ENCODE measurements at regions not wholly inside any gene's neighbourhood (a gene's known extent, or its start where the extent isn't known, plus 50 kb on each side); places are given as distances from the start of the nearest gene placed in this dataset.

DNA sequence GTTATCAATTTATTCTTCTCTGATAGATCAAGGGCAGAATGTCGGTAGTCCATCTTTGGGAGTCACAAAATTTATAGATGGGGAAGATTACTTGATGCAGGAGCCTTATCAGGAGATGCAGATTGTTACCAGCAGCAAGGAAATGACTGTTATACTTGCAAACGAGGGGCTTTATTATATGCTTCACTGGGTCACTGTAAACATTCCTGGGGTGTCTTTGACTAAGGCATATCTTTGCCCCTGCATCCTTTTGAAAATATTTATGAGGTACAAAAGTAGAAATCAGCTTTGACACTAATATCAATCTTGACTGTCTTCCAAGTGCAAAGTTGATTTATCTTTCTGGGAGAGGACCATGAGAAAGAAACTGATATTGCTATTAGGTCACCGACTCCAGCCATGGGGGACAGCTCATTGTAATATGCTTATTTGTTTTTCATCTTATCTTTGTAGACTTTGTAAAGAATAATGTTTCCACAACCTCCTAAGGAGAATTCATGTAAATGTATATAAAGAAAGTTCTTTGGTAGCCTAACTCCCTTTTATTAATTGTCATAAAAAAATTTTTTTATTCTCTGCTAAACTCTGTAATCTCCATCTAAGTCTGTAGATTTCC lies 177.3 kb upstream of the EMCN start:
- no peaks in the 10 kb centered on the region for H3K4me1 ChIP-seq (ENCODE audit: control insufficient read depth, insufficient read depth, low read length)
- H3K27ac ChIP-seq (ENCODE audit: low read depth, low read length): no peak overlapping the region
- DNase-seq (ENCODE audit: low read depth in 4 of 6, low spot score in 6 of 6): no peak
- no peaks in the 10 kb centered on the region for H3K27me3 ChIP-seq (ENCODE audit: control insufficient read depth, insufficient read depth, low read length)
- H3K4me3 ChIP-seq (ENCODE audit: low read depth, low read length): no peak overlapping the region
- WGBS (ENCODE audit: insufficient coverage): 60% methylated on average over 1 of the region's 3 CpGs
- H3K9me3 ChIP-seq (ENCODE audit: control insufficient read depth, insufficient read depth, low read length): no peaks in the 10 kb centered on the region
- H3K36me3 ChIP-seq (ENCODE audit: control insufficient read depth, insufficient read depth, low read length): no peaks in the 10 kb centered on the region

DNA sequence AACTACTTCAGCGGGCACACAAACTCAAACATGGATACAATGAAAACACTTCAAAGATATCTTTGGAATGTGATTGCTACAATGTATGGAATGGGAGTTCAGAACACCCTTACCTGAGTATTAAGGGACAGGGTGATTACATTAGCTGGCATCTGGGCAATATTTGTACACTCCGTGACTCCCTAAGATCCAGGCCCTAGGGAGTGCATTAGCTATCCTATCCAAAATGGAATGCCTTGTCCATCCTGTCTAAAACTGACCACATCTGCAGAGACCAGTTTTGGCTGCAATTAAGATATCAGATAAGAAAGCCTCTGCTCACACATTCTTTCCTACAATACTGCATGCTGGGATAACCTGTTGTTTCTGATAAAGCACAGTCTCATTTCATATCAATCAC lies 176.6 kb upstream of the EMCN start:
- H3K27me3 ChIP-seq (ENCODE audit: control insufficient read depth, insufficient read depth, low read length): no peaks in the 10 kb centered on the region
- no peaks in the 10 kb centered on the region for H3K9me3 ChIP-seq (ENCODE audit: control insufficient read depth, insufficient read depth, low read length)
- no peak overlapping the region for H3K4me3 ChIP-seq (ENCODE audit: low read depth, low read length)
- no peak overlapping the region for H3K27ac ChIP-seq (ENCODE audit: low read depth, low read length)
- H3K4me1 ChIP-seq (ENCODE audit: control insufficient read depth, insufficient read depth, low read length): no peaks in the 10 kb centered on the region
- H3K36me3 ChIP-seq (ENCODE audit: control insufficient read depth, insufficient read depth, low read length): no peaks in the 10 kb centered on the region
- WGBS (ENCODE audit: insufficient coverage): 93% methylated on average over 1 of the region's 2 CpGs
- DNase-seq (ENCODE audit: low read depth in 4 of 6, low spot score in 6 of 6): no peak

DNA sequence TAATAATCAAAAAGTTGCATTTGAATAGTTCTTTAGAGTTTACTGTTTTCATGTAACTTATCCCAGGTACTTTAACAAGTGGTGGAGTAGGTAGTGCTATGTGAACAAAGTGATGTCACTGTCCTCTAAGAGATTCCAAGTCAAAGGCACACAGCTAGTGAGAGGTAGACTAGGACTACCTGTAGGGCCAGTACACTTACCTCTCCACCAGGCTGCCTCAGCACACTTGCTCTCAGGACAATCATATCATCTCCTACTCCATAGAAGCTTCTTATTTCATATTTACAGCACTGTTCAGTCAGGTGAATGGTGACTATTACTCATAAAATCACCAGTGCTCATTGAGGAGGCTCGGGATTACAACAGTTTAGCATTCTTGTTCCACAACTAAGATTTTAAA lies 173.0 kb upstream of the EMCN start:
- Histone ChIP-seq H3K27ac (ENCODE audit: low read depth, low read length) (no peak overlapping the region), H3K4me1 (ENCODE audit: control insufficient read depth, insufficient read depth, low read length) (no peaks in the 10 kb centered on the region), H3K36me3 (ENCODE audit: control insufficient read depth, insufficient read depth, low read length) (no peaks in the 10 kb centered on the region), H3K4me3 (ENCODE audit: low read depth, low read length) (no peak overlapping the region), H3K9me3 (ENCODE audit: control insufficient read depth, insufficient read depth, low read length) (no peaks in the 10 kb centered on the region), H3K27me3 (ENCODE audit: control insufficient read depth, insufficient read depth, low read length) (no peaks in the 10 kb centered on the region)
- no peak for DNase-seq (ENCODE audit: low read depth in 4 of 6, low spot score in 6 of 6)
- WGBS (ENCODE audit: insufficient coverage): no CpG with 5 or more reads among the region's 1 CpG

DNA sequence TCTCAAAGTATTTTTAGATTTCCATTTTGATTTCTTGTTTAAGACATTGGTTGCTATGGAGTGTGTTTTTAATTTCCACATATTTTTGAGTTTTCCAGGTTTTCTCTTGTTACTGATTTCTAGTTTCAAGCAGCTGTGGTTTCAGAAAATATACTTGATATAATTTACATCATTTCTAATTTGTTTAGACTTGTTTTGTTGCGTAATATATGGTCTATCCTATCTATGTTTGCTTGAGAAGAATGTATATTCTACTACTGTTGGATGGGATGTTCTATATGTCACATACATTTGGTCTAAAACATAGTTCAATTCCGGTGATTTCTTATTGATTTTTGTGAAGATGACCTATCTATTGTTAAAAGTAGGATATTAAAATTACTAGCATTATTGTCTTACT lies 170.5 kb upstream of the EMCN start:
- no peak for DNase-seq (ENCODE audit: low read depth in 4 of 6, low spot score in 6 of 6)
- H3K27me3 ChIP-seq (ENCODE audit: control insufficient read depth, insufficient read depth, low read length): no peaks in the 10 kb centered on the region
- H3K27ac ChIP-seq (ENCODE audit: low read depth, low read length): no peak overlapping the region
- no peaks in the 10 kb centered on the region for H3K4me1 ChIP-seq (ENCODE audit: control insufficient read depth, insufficient read depth, low read length)
- H3K4me3 ChIP-seq (ENCODE audit: low read depth, low read length): no peak overlapping the region
- no CpG with 5 or more reads among the region's 2 CpGs for WGBS (ENCODE audit: insufficient coverage)
- no peaks in the 10 kb centered on the region for H3K36me3 ChIP-seq (ENCODE audit: control insufficient read depth, insufficient read depth, low read length)
- peaks cover 2% of the 10 kb centered on the region for H3K9me3 ChIP-seq (ENCODE audit: control insufficient read depth, insufficient read depth, low read length)

DNA sequence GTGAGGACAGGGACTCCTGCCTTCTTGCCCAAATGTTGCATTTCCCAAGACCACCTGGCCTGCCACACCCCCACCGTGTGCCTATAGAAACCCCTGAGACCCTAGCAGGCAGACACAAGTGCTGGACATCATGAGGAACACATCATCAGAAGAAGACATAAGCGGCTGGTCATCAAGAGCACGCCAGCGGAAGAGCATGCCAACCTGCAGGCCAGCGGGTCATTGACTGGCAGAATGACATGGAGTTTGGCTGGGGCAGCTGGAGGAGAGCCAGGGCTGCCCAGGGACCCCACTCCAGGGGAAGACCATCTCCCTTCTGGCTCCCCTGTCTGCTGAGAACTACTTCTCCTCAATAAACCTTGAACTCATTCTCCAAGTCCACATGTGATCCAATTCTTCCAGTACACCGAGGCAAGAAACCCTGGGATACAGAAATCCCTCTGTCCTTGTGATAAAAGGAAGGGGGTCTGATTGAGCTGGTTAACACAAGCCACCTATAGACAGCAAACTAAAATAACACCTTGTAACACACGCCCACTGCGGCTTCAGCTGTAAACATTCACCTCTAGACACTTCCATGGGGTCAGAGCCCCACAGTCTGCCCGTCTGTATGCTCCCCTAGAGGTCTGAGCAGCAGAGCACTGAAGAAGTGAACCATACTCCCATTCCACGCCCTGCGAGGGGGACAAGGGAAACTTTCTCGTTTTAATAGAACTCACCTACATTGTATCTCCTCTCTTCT lies 164.8 kb upstream of the EMCN start:
- Histone ChIP-seq H3K9me3 (ENCODE audit: control insufficient read depth, insufficient read depth, low read length) (peaks cover 2% of the 10 kb centered on the region), H3K36me3 (ENCODE audit: control insufficient read depth, insufficient read depth, low read length) (no peaks in the 10 kb centered on the region), H3K27me3 (ENCODE audit: control insufficient read depth, insufficient read depth, low read length) (no peaks in the 10 kb centered on the region), H3K4me1 (ENCODE audit: control insufficient read depth, insufficient read depth, low read length) (no peaks in the 10 kb centered on the region), H3K4me3 (ENCODE audit: low read depth, low read length) (no peak overlapping the region), H3K27ac (ENCODE audit: low read depth, low read length) (no peak overlapping the region)
- WGBS (ENCODE audit: insufficient coverage): 93% methylated on average over 11 of the region's 12 CpGs
- DNase-seq (ENCODE audit: low read depth in 4 of 6, low spot score in 6 of 6): no peak

DNA sequence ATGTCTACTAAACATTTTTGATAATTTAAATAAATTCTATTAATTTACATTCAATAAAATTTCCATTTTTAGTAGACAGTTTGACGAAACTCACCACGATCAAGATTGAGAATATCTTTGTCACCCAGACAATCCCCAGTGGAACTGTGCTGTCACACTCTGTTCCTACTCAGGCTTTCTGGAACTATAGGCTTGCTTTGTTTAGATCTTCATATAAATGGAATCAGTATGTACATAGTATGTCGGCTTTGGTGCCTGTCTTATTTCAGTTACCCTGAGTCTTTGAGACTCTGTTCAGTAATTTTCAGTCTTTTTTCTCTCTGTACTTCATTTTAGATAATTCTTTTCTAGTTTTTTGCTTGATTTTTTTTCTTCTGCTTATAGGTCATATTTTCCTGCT lies 163.5 kb upstream of the EMCN start:
- DNase-seq (ENCODE audit: low read depth in 4 of 6, low spot score in 6 of 6): no peak
- H3K27me3 ChIP-seq (ENCODE audit: control insufficient read depth, insufficient read depth, low read length): no peaks in the 10 kb centered on the region
- no peak overlapping the region for H3K27ac ChIP-seq (ENCODE audit: low read depth, low read length)
- WGBS (ENCODE audit: insufficient coverage): no CpG with 5 or more reads among the region's 3 CpGs
- no peaks in the 10 kb centered on the region for H3K4me1 ChIP-seq (ENCODE audit: control insufficient read depth, insufficient read depth, low read length)
- no peak overlapping the region for H3K4me3 ChIP-seq (ENCODE audit: low read depth, low read length)
- H3K36me3 ChIP-seq (ENCODE audit: control insufficient read depth, insufficient read depth, low read length): no peaks in the 10 kb centered on the region
- peaks cover 2% of the 10 kb centered on the region for H3K9me3 ChIP-seq (ENCODE audit: control insufficient read depth, insufficient read depth, low read length)

DNA sequence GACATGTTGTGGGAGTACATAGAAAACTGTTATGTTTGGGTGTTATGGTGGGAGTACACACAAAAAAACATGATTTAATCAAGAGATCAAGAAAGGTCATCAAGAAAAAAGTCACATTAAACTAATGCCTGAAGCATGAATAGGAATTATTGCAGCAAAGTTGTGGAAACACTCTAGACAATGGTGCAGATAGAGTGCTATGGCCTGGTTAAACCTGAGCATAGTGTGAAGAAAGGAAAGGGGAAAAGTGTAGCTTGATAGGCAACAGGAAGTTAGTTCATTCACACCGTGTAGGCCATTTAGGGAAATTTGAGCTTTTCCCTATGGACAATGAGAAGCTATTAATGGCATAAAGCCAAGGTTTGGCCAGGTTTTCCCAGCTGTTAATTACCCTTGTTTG lies 162.1 kb upstream of the EMCN start:
- WGBS (ENCODE audit: insufficient coverage): 20% methylated on average over 1 of the region's 1 CpG
- H3K4me1 ChIP-seq (ENCODE audit: control insufficient read depth, insufficient read depth, low read length): no peaks in the 10 kb centered on the region
- no peaks in the 10 kb centered on the region for H3K27me3 ChIP-seq (ENCODE audit: control insufficient read depth, insufficient read depth, low read length)
- H3K36me3 ChIP-seq (ENCODE audit: control insufficient read depth, insufficient read depth, low read length): no peaks in the 10 kb centered on the region
- H3K4me3 ChIP-seq (ENCODE audit: low read depth, low read length): no peak overlapping the region
- H3K27ac ChIP-seq (ENCODE audit: low read depth, low read length): no peak overlapping the region
- no peak for DNase-seq (ENCODE audit: low read depth in 4 of 6, low spot score in 6 of 6)
- H3K9me3 ChIP-seq (ENCODE audit: control insufficient read depth, insufficient read depth, low read length): no peaks in the 10 kb centered on the region

DNA sequence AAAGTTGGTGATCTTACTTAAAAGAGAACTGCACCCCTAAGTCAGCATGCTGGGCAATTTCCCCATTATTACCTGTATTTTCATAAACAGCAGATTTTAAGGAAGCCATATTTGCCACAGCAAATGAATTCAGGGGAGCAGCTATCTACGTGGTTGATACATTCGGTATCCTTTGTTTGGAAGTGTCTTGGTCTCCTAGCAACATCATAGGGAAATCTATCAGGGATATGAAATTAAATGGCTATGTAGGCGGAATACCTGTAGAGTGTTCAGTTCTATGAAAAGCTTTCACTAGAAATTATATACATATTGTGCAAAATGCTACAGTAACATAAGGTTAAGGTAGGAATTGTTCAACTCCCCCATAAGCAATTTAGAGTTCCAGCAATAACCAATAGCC lies 157.2 kb upstream of the EMCN start:
- Histone ChIP-seq H3K27ac (ENCODE audit: low read depth, low read length) (no peak overlapping the region), H3K4me1 (ENCODE audit: control insufficient read depth, insufficient read depth, low read length) (no peaks in the 10 kb centered on the region), H3K4me3 (ENCODE audit: low read depth, low read length) (no peak overlapping the region), H3K27me3 (ENCODE audit: control insufficient read depth, insufficient read depth, low read length) (no peaks in the 10 kb centered on the region), H3K9me3 (ENCODE audit: control insufficient read depth, insufficient read depth, low read length) (no peaks in the 10 kb centered on the region), H3K36me3 (ENCODE audit: control insufficient read depth, insufficient read depth, low read length) (no peaks in the 10 kb centered on the region)
- DNase-seq (ENCODE audit: low read depth in 4 of 6, low spot score in 6 of 6): peak in 1 of 6 donors; percentile 66
- no CpG with 5 or more reads among the region's 3 CpGs for WGBS (ENCODE audit: insufficient coverage)

DNA sequence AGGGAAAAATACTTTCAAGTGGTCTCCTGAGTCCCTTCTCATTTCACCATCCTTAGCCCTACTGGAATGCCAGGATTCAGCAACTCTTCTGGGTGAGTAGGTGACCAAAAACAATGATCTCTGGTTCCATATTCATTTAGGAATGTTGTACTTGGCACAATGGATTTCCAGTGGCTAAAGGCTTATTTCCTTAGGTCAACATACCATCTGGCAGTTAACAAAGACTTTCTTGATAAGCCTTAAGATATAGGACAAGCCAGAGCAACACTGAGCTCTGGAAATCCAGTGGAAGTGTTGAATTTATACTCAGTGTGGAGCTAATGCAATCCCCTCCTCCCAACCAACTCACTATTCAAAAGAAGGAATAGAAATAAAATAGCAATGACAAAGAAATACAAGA lies 139.4 kb upstream of the EMCN start:
- no peaks in the 10 kb centered on the region for H3K9me3 ChIP-seq (ENCODE audit: control insufficient read depth, insufficient read depth, low read length)
- DNase-seq (ENCODE audit: low read depth in 4 of 6, low spot score in 6 of 6): no peak
- no peak overlapping the region for H3K27ac ChIP-seq (ENCODE audit: low read depth, low read length)
- no peak overlapping the region for H3K4me3 ChIP-seq (ENCODE audit: low read depth, low read length)
- H3K27me3 ChIP-seq (ENCODE audit: control insufficient read depth, insufficient read depth, low read length): no peaks in the 10 kb centered on the region
- H3K4me1 ChIP-seq (ENCODE audit: control insufficient read depth, insufficient read depth, low read length): no peaks in the 10 kb centered on the region
- H3K36me3 ChIP-seq (ENCODE audit: control insufficient read depth, insufficient read depth, low read length): no peaks in the 10 kb centered on the region

DNA sequence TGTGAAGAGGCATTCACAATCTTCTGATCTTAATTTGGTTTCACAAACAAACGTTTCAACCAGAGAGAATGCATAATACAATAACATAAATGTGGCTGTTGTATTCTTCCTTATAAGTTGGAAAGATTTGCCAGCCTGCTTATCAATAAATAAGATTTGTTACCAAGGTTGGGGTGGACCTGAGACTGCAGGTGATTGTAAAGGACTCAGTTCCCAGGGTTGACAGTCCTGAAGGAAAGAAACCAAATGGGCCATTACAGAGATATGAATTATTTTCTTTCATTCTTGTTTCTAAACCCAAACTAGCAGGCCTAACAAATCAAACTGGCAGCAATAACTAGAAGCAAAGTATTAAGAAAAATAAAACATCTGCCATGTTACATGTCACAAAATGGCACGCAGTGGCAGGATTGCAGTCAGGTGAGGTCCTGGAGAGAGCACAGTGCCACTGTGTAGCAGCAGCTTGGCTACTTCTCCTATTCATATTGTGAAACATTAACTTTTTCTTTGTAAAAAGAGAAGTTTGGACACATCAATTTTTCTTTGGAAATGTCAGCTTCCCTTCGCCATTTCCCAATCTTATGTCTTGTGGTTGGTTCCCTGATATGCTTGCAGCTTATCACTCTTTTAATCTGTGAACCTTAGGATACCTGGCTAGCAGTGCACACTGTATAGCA lies 133.8 kb upstream of the EMCN start:
- no peaks in the 10 kb centered on the region for H3K4me1 ChIP-seq (ENCODE audit: control insufficient read depth, insufficient read depth, low read length)
- H3K9me3 ChIP-seq (ENCODE audit: control insufficient read depth, insufficient read depth, low read length): no peaks in the 10 kb centered on the region
- no peaks in the 10 kb centered on the region for H3K27me3 ChIP-seq (ENCODE audit: control insufficient read depth, insufficient read depth, low read length)
- H3K4me3 ChIP-seq (ENCODE audit: low read depth, low read length): no peak overlapping the region
- DNase-seq (ENCODE audit: low read depth in 4 of 6, low spot score in 6 of 6): no peak
- no peak overlapping the region for H3K27ac ChIP-seq (ENCODE audit: low read depth, low read length)
- no CpG with 5 or more reads among the region's 3 CpGs for WGBS (ENCODE audit: insufficient coverage)
- H3K36me3 ChIP-seq (ENCODE audit: control insufficient read depth, insufficient read depth, low read length): no peaks in the 10 kb centered on the region

Data from spinal cord (tissue), 9 donors.